Liver (tissue), 8 donors: ENCODE measurements at regions not wholly inside any gene's neighbourhood (a gene's known extent, or its start where the extent isn't known, plus 50 kb on each side); places are given as distances from the start of the nearest gene placed in this dataset.

ENCODE experiments used
- DNase-seq: peaks from one replicate; pipeline ENCODE4 v3.0.0-alpha.2; 2017; ENCODE audit warnings: low spot score
- H3K27ac ChIP-seq, 2 donors: one replicate each; pipeline ENCODE4 v1.7.0; 2013; ENCODE audit warnings: inconsistent platforms in 2 of 2, low read length in 2 of 2, control low read depth in 1 of 2, low read depth in 1 of 2, mild to moderate bottlenecking in 1 of 2
- H3K27me3 ChIP-seq, 4 donors: one replicate each; pipeline versions ENCODE4 v1.6.1 to v1.7.0; 2013; ENCODE audit warnings: low read length in 3 of 4, inconsistent platforms in 1 of 4, mild to moderate bottlenecking in 1 of 4, moderate library complexity in 1 of 4; ENCODE audit not compliant: control insufficient read depth in 4 of 4, insufficient read depth in 4 of 4
- H3K36me3 ChIP-seq, 4 donors: one replicate each; pipeline versions ENCODE4 v1.6.1 to v1.7.0; 2013; ENCODE audit warnings: low read length in 3 of 4, mild to moderate bottlenecking in 3 of 4, low read depth in 1 of 4, moderate library complexity in 1 of 4; ENCODE audit not compliant: control insufficient read depth in 4 of 4, insufficient read depth in 3 of 4
- H3K4me1 ChIP-seq, 4 donors: one replicate each; pipeline versions ENCODE4 v1.6.1 to v1.7.0; 2013; ENCODE audit warnings: low read length in 3 of 4, mild to moderate bottlenecking in 3 of 4, moderate library complexity in 1 of 4; ENCODE audit not compliant: control insufficient read depth in 4 of 4, insufficient read depth in 4 of 4
- H3K4me3 ChIP-seq, 3 donors: one replicate each; pipeline versions ENCODE4 v1.6.1 to v1.7.0; 2013; ENCODE audit warnings: low read length in 3 of 3, control low read depth in 1 of 3, low read depth in 1 of 3, mild to moderate bottlenecking in 1 of 3
- H3K9ac ChIP-seq, 2 donors: one replicate each; pipeline ENCODE4 v1.7.0; 2013; ENCODE audit warnings: low read length in 2 of 2, mild to moderate bottlenecking in 2 of 2, moderate library complexity in 2 of 2, control low read depth in 1 of 2, low read depth in 1 of 2
- H3K9me3 ChIP-seq, 4 donors: one replicate each; pipeline versions ENCODE4 v1.6.1 to v1.7.0; 2013; ENCODE audit warnings: low read length in 3 of 4; ENCODE audit not compliant: control insufficient read depth in 4 of 4
- EGR1 ChIP-seq, 2 donors: IDR thresholded peaks; 2 replicates each; pipeline ENCODE4 v1.6.1; 2016 to 2018; ENCODE audit warnings: antibody characterized with exemption in 2 of 2, low read depth in 2 of 2
- FOXA1 ChIP-seq: IDR thresholded peaks from 2 replicates; pipeline ENCODE4 v1.6.1; 2016; ENCODE audit warnings: antibody characterized with exemption
- FOXA2 ChIP-seq: IDR thresholded peaks from 2 replicates; pipeline ENCODE4 v1.6.1; 2016; ENCODE audit warnings: antibody characterized with exemption
- HNF4A ChIP-seq, 2 donors: conservative IDR thresholded peaks; 2 replicates each; pipeline ENCODE4 v1.6.1; 2016; ENCODE audit warnings: antibody characterized with exemption in 2 of 2, mild to moderate bottlenecking in 2 of 2
- HNF4G ChIP-seq: IDR thresholded peaks from 2 replicates; pipeline ENCODE4 v1.6.1; 2016; ENCODE audit warnings: antibody characterized with exemption
- NR2F2 ChIP-seq: IDR thresholded peaks from 2 replicates; pipeline ENCODE4 v1.6.1; 2016; ENCODE audit warnings: antibody characterized with exemption
- RAD21 ChIP-seq, 2 donors: IDR thresholded peaks; 2 replicates each; pipeline ENCODE4 v1.6.1; 2016; ENCODE audit warnings: antibody characterized with exemption in 2 of 2, mild to moderate bottlenecking in 2 of 2
- SP1 ChIP-seq: IDR thresholded peaks from 2 replicates; pipeline ENCODE4 v1.6.1; 2018; ENCODE audit warnings: antibody characterized with exemption, mild to moderate bottlenecking
- TAF1 ChIP-seq: conservative IDR thresholded peaks from 2 replicates; pipeline ENCODE4 v1.6.1; 2016; ENCODE audit warnings: antibody characterized with exemption, mild to moderate bottlenecking
- YY1 ChIP-seq: IDR thresholded peaks from 2 replicates; pipeline ENCODE4 v1.6.1; 2016; ENCODE audit warnings: antibody characterized with exemption, mild to moderate bottlenecking
- WGBS: extraction: QIAGEN DNeasy Blood & Tissue Kit; methylation state at CpG from one replicate; pipeline ENCODE4 v1.1.7; 2013; 5-methylcytosine and 5-hydroxymethylcytosine counted together
- TF ChIP-seq, protein P1 (sequence below): IDR thresholded peaks from 2 replicates; pipeline ENCODE4 v1.6.1; 2016; ENCODE audit warnings: antibody characterized with exemption
- TF ChIP-seq, protein P2 (sequence below): fragments of 150-350 bp; IDR thresholded peaks from 2 replicates; pipeline ENCODE4 v1.5.1; 2017; ENCODE audit warnings: improper control_type of control experiment, low read depth, low read length; ENCODE audit not compliant: missing input control
- TF ChIP-seq, protein P3 (sequence below): IDR thresholded peaks from 2 replicates; pipeline ENCODE4 v1.6.1; 2016; ENCODE audit warnings: antibody characterized with exemption
- TF ChIP-seq, protein P4 (sequence below): IDR thresholded peaks from 2 replicates; pipeline ENCODE4 v1.6.1; 2016; ENCODE audit warnings: antibody characterized with exemption, mild to moderate bottlenecking
- TF ChIP-seq, protein P5 (sequence below): IDR thresholded peaks from 2 replicates; pipeline ENCODE4 v1.6.1; 2016; ENCODE audit warnings: antibody characterized with exemption
- donor health status: healthy.
- donor health status: healthy.
- donor health status: healthy.
- donor health status: healthy.
- donor health status: healthy.

DNA sequence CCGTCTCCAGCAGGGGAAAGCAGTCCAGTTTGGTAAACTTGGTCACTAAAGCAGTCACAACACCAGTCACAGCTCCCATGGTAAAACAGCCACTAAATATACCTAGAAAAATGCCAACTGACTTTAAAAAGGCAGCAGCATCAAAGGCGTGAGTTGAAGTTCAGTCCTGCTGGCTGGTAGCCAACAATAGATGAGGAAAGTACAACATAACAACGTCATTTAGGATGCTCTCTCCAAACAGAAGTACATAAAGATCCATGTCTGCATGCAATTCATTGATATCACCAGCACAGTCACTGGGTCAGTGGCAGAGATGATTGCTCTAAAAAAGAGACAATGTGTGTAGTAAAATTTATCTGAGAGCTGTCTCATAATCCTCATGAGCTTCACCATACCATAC is 59.3 kb upstream of the TMPO start:
- TF ChIP-seq, protein P1, sequence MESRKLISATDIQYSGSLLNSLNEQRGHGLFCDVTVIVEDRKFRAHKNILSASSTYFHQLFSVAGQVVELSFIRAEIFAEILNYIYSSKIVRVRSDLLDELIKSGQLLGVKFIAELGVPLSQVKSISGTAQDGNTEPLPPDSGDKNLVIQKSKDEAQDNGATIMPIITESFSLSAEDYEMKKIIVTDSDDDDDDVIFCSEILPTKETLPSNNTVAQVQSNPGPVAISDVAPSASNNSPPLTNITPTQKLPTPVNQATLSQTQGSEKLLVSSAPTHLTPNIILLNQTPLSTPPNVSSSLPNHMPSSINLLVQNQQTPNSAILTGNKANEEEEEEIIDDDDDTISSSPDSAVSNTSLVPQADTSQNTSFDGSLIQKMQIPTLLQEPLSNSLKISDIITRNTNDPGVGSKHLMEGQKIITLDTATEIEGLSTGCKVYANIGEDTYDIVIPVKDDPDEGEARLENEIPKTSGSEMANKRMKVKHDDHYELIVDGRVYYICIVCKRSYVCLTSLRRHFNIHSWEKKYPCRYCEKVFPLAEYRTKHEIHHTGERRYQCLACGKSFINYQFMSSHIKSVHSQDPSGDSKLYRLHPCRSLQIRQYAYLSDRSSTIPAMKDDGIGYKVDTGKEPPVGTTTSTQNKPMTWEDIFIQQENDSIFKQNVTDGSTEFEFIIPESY: no peak
- TF ChIP-seq FOXA1: no peak
- no peak for TF ChIP-seq EGR1 (IDR thresholded peaks at IDR 0.05; ENCODE audit: low read depth in 2 of 2)
- TF ChIP-seq SP1: no peak
- no peak for TF ChIP-seq HNF4A (conservative IDR thresholded peaks at IDR 0.05)
- no peak for TF ChIP-seq RAD21 (IDR thresholded peaks at IDR 0.05)
- TF ChIP-seq, protein P2, sequence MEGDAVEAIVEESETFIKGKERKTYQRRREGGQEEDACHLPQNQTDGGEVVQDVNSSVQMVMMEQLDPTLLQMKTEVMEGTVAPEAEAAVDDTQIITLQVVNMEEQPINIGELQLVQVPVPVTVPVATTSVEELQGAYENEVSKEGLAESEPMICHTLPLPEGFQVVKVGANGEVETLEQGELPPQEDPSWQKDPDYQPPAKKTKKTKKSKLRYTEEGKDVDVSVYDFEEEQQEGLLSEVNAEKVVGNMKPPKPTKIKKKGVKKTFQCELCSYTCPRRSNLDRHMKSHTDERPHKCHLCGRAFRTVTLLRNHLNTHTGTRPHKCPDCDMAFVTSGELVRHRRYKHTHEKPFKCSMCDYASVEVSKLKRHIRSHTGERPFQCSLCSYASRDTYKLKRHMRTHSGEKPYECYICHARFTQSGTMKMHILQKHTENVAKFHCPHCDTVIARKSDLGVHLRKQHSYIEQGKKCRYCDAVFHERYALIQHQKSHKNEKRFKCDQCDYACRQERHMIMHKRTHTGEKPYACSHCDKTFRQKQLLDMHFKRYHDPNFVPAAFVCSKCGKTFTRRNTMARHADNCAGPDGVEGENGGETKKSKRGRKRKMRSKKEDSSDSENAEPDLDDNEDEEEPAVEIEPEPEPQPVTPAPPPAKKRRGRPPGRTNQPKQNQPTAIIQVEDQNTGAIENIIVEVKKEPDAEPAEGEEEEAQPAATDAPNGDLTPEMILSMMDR: no peak
- no peak for TF ChIP-seq HNF4G
- no peak for TF ChIP-seq YY1
- no peak for TF ChIP-seq NR2F2
- TF ChIP-seq TAF1: no peak
- TF ChIP-seq, protein P3, sequence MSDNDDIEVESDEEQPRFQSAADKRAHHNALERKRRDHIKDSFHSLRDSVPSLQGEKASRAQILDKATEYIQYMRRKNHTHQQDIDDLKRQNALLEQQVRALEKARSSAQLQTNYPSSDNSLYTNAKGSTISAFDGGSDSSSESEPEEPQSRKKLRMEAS: no peak
- TF ChIP-seq, protein P4, sequence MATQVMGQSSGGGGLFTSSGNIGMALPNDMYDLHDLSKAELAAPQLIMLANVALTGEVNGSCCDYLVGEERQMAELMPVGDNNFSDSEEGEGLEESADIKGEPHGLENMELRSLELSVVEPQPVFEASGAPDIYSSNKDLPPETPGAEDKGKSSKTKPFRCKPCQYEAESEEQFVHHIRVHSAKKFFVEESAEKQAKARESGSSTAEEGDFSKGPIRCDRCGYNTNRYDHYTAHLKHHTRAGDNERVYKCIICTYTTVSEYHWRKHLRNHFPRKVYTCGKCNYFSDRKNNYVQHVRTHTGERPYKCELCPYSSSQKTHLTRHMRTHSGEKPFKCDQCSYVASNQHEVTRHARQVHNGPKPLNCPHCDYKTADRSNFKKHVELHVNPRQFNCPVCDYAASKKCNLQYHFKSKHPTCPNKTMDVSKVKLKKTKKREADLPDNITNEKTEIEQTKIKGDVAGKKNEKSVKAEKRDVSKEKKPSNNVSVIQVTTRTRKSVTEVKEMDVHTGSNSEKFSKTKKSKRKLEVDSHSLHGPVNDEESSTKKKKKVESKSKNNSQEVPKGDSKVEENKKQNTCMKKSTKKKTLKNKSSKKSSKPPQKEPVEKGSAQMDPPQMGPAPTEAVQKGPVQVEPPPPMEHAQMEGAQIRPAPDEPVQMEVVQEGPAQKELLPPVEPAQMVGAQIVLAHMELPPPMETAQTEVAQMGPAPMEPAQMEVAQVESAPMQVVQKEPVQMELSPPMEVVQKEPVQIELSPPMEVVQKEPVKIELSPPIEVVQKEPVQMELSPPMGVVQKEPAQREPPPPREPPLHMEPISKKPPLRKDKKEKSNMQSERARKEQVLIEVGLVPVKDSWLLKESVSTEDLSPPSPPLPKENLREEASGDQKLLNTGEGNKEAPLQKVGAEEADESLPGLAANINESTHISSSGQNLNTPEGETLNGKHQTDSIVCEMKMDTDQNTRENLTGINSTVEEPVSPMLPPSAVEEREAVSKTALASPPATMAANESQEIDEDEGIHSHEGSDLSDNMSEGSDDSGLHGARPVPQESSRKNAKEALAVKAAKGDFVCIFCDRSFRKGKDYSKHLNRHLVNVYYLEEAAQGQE: no peak
- TF ChIP-seq FOXA2: no peak
- Histone ChIP-seq H3K36me3 (no peaks in the 10 kb centered on the region), H3K9ac (no peak overlapping the region), H3K9me3 (no peaks in the 10 kb centered on the region), H3K27ac (no peak overlapping the region), H3K27me3 (no peaks in the 10 kb centered on the region), H3K4me3 (no peak overlapping the region), H3K4me1 (peaks cover 0 to 6% (median 3%) of the 10 kb centered on the region in 4 donors)
- 77% methylated on average over 3 of the region's 3 CpGs for WGBS
- DNase-seq: no peak

DNA sequence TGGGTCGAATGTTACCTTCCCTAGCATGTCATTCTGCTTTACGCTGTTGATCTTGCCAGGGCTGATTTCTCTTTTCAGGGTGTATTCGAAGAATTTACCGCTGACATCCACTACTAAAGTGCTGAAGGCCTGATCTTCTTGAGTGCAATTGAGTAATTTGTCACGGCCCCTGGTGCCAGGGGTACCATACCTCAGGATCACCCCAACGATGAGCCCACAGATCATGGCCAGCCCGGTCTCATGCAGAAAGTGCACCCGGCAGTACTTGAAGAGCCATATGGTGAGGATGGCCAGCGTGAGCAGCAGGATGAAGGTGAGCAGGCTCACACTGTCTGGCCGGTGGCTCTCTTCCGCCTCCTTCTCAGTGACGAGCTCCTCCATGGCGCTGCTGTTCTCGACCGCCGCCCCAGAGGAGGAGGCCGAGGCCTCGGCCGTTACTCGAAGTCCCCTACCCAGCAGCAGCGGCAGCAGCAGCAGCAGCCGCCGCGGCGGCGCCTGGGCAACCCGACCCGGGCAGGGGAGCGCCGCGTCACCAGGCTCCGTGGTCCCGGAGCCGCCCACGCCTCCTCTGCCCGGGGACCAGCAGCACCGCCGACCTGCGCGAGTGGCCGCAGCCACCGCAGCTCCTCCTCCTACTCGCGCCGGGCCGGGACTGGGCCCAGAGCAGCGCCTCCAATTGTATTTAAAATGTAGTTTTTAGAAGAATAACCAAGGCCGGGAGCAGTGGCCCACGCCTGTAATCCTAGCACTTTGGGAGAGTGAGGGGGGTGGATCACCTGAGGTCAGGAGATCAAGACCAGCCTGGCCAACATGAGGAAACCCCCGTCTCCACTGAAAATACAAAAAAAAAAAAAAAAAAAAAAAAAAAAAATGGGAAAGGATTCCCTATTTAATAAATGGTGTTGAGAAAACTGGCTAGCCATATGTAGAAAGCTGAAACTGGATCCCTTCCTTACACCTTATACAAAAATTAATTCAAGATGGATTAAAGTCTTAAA is 58.5 kb upstream of the TMPO start:
- H3K4me3 ChIP-seq: peak overlapping the region in 2 of 3 donors; percentile 46 to 48
- peak; percentile 37 for DNase-seq
- H3K27ac ChIP-seq: no peak overlapping the region
- no peak overlapping the region for H3K9ac ChIP-seq
- H3K4me1 ChIP-seq: peaks cover 0 to 6% (median 3%) of the 10 kb centered on the region in 4 donors
- H3K27me3 ChIP-seq: no peaks in the 10 kb centered on the region
- TF ChIP-seq, protein P5, sequence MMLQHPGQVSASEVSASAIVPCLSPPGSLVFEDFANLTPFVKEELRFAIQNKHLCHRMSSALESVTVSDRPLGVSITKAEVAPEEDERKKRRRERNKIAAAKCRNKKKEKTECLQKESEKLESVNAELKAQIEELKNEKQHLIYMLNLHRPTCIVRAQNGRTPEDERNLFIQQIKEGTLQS: no peak
- TF ChIP-seq EGR1 (IDR thresholded peaks at IDR 0.05; ENCODE audit: low read depth in 2 of 2): peak in 1 of 2 donors; percentile 38
- H3K36me3 ChIP-seq: no peaks in the 10 kb centered on the region
- no peaks in the 10 kb centered on the region for H3K9me3 ChIP-seq
- WGBS: 16% methylated on average over 50 of the region's 50 CpGs
